Activated naive CD8-positive, alpha-beta T cell treated with anti-CD3 and anti-CD28 coated beads, Interleukin-2, amount 50 U/mL, for 16 hours (primary cell): ENCODE measurements at regions not wholly inside any gene's neighbourhood (a gene's known extent, or its start where the extent isn't known, plus 50 kb on each side); places are given as distances from the start of the nearest gene placed in this dataset.

ENCODE experiments used
- DNase-seq: peaks from one replicate; pipeline ENCODE4 v3.0.0-alpha.2; 2020; ENCODE audit warnings: low read depth, low spot score

- no peak for DNase-seq
These were observed 102.5 kb upstream of the RIPOR2 start for GRCh38 chr6:25038300-25038699.

GRCh38 chr6:25038999-25039398 is 103.2 kb upstream of the RIPOR2 start:
- no peak for DNase-seq

- DNase-seq = no peak
These were observed 105.8 kb upstream of the RIPOR2 start for GRCh38 chr6:25041485-25042035.

GRCh38 chr6:25042036-25042521 is 106.3 kb upstream of the RIPOR2 start:
- no peak for DNase-seq

- DNase-seq = no peak
These were observed 106.8 kb upstream of the RIPOR2 start for GRCh38 chr6:25042536-25042935.

- DNase-seq = no peak
These were observed 107.4 kb upstream of the RIPOR2 start for GRCh38 chr6:25042984-25043725.

GRCh38 chr6:25043892-25044291 is 108.1 kb upstream of the RIPOR2 start:
- no peak for DNase-seq

- no peak for DNase-seq
These were observed 111.2 kb upstream of the RIPOR2 start for GRCh38 chr6:25046942-25047341.

GRCh38 chr6:25050356-25050755 is 114.6 kb upstream of the RIPOR2 start:
- peak; percentile 25 for DNase-seq

- DNase-seq = no peak
These were observed 115.3 kb upstream of the RIPOR2 start for GRCh38 chr6:25051083-25051482.

GRCh38 chr6:25052181-25052580 is 116.4 kb upstream of the RIPOR2 start:
- DNase-seq = no peak

- no peak for DNase-seq
These were observed 118.2 kb upstream of the RIPOR2 start for GRCh38 chr6:25053875-25054371.

- DNase-seq = no peak
These were observed 118.7 kb upstream of the RIPOR2 start for GRCh38 chr6:25054469-25054868.

- no peak for DNase-seq
These were observed 120.4 kb upstream of the RIPOR2 start for GRCh38 chr6:25056130-25056529.

GRCh38 chr6:25057111-25057905 is 121.5 kb upstream of the RIPOR2 start:
- no peak for DNase-seq

- no peak for DNase-seq
These were observed 122.7 kb upstream of the RIPOR2 start for GRCh38 chr6:25058441-25058840.

GRCh38 chr6:25058941-25059340 is 123.2 kb upstream of the RIPOR2 start:
- no peak for DNase-seq

GRCh38 chr6:25060522-25060921 is 124.8 kb upstream of the RIPOR2 start:
- no peak for DNase-seq

GRCh38 chr6:25061289-25061936 is 125.7 kb upstream of the RIPOR2 start:
- DNase-seq = no peak

GRCh38 chr6:25062070-25062811 is 126.5 kb upstream of the RIPOR2 start:
- DNase-seq = no peak

GRCh38 chr6:25064006-25064405 is 128.2 kb upstream of the RIPOR2 start:
- no peak for DNase-seq
